ENCODE measurements at regions not wholly inside any gene's neighbourhood (a gene's known extent, or its start where the extent isn't known, plus 50 kb on each side); places are given as distances from the start of the nearest gene placed in this dataset.

DNA sequence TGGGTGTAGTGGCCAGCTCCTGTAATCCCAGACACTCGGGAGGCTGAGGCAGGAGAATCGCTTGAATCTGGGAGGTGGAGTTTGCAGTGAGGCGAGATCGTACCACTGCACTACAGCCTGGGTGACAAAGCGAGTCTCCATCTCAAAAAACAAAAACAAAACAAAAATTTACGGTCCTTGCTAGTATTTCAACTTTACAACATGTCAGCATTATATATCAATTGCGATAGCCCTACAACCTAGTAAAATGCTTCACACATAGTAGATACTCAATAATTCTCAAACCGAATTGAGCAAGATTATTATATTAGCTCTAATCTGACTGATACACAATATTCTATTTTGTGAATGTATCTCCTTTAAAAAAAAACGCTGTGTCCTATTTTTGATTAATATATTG, 1411.0 kb upstream of the WWC1 start:
- TF ChIP-seq, protein P1, sequence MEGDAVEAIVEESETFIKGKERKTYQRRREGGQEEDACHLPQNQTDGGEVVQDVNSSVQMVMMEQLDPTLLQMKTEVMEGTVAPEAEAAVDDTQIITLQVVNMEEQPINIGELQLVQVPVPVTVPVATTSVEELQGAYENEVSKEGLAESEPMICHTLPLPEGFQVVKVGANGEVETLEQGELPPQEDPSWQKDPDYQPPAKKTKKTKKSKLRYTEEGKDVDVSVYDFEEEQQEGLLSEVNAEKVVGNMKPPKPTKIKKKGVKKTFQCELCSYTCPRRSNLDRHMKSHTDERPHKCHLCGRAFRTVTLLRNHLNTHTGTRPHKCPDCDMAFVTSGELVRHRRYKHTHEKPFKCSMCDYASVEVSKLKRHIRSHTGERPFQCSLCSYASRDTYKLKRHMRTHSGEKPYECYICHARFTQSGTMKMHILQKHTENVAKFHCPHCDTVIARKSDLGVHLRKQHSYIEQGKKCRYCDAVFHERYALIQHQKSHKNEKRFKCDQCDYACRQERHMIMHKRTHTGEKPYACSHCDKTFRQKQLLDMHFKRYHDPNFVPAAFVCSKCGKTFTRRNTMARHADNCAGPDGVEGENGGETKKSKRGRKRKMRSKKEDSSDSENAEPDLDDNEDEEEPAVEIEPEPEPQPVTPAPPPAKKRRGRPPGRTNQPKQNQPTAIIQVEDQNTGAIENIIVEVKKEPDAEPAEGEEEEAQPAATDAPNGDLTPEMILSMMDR (IDR thresholded peaks at IDR 0.05; ENCODE audit: extremely low read depth, insufficient read depth, missing control alignments), result no peak
- no peak for DNase-seq (ENCODE audit: low spot score)
- in situ Hi-C loops (cut with MboI; ENCODE audit: low pct_unique_long_range_greater_than_20kb, low sequenced_read_pairs, unreplicated experiment), result no loop called here

GRCh38 chr5:166881802-166882201, 1409.6 kb upstream of the WWC1 start:
- TF ChIP-seq, protein P1 (IDR thresholded peaks at IDR 0.05; ENCODE audit: extremely low read depth, insufficient read depth, missing control alignments), result no peak
- in situ Hi-C loops (cut with MboI; ENCODE audit: low pct_unique_long_range_greater_than_20kb, low sequenced_read_pairs, unreplicated experiment), result no loop called here
- no peak for DNase-seq (ENCODE audit: low spot score)

DNA sequence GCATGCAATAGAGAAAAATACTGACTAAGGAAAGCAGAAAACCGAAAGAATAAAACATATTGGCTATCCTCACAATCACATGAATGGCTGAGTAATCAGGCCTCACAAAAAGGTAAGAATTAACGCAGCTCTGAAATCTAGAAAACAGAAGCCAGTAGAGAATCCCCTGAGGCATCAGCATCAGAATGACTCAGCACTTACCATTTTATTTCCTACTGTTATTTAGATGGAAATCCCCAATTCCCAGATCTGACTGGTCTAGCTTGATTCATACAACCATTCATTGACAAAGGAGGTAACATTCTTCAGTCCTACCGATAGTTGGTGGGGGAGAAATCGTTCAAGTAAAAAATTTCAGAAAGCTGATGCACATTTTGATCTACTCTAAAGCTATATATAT, 1408.4 kb upstream of the WWC1 start:
- no peak for DNase-seq (ENCODE audit: low spot score)
- TF ChIP-seq, protein P1 (IDR thresholded peaks at IDR 0.05; ENCODE audit: extremely low read depth, insufficient read depth, missing control alignments), result no peak
- in situ Hi-C loops (cut with MboI; ENCODE audit: low pct_unique_long_range_greater_than_20kb, low sequenced_read_pairs, unreplicated experiment), result no loop called here

- in situ Hi-C loops (cut with MboI; ENCODE audit: low pct_unique_long_range_greater_than_20kb, low sequenced_read_pairs, unreplicated experiment), result no loop called here
- DNase-seq (ENCODE audit: low spot score), result no peak
- TF ChIP-seq, protein P1 (IDR thresholded peaks at IDR 0.05; ENCODE audit: extremely low read depth, insufficient read depth, missing control alignments), result no peak
These were observed 1393.3 kb upstream of the WWC1 start for GRCh38 chr5:166898166-166898565.

DNA sequence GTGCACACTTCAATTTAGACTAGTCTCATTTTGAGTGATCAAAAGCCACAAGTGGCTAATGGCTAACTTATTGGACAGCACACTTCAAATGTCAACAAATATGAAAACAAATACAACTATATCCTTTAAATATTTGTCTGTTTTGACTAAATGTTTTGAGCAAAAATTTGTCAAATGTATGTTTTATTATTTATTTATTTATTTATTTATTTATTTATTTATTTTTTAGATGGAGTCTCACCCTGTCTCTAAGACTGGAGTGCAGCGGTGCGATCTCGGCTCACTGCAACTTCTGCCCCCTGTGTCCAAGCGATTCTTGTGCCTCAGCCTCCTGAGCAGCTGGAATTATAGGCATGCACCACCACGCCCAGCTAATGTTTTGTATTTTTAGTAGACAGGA, 1392.1 kb upstream of the WWC1 start:
- DNase-seq (ENCODE audit: low spot score), result no peak
- in situ Hi-C loops (cut with MboI; ENCODE audit: low pct_unique_long_range_greater_than_20kb, low sequenced_read_pairs, unreplicated experiment), result no loop called here
- TF ChIP-seq, protein P1 (IDR thresholded peaks at IDR 0.05; ENCODE audit: extremely low read depth, insufficient read depth, missing control alignments), result no peak

GRCh38 chr5:166904571-166904970, 1386.9 kb upstream of the WWC1 start:
- in situ Hi-C loops (cut with MboI; ENCODE audit: low pct_unique_long_range_greater_than_20kb, low sequenced_read_pairs, unreplicated experiment), result no loop called here
- DNase-seq (ENCODE audit: low spot score), result no peak
- TF ChIP-seq, protein P1 (IDR thresholded peaks at IDR 0.05; ENCODE audit: extremely low read depth, insufficient read depth, missing control alignments), result no peak
